Heart right ventricle (tissue), 16 donors: ENCODE measurements at regions not wholly inside any gene's neighbourhood (a gene's known extent, or its start where the extent isn't known, plus 50 kb on each side); places are given as distances from the start of the nearest gene placed in this dataset.

ENCODE experiments used
- ATAC-seq, 8 donors: fragments of 200-7000 bp; cut with Tn5 transposase; one replicate each; pipeline ENCODE4 v1.9.1; 2020; ENCODE audit warnings: mild to moderate bottlenecking in 8 of 8, moderate library complexity in 8 of 8, moderate number of reproducible peaks in 1 of 8
- DNase-seq, 2 donors: peaks; one replicate each; pipeline ENCODE4 v3.0.0-alpha.2; 2020
- H3K27ac ChIP-seq, 10 donors: fragments of 200-600 bp; sonication (generic) in 2 of 10; one replicate each; pipeline versions ENCODE4 v1.5.0 to v1.8.0; 2020 to 2022; ENCODE audit warnings: mild to moderate bottlenecking in 3 of 10
- H3K27me3 ChIP-seq, 7 donors: fragments of 200-600 bp; one replicate each; pipeline ENCODE4 v1.8.0; 2021 to 2022; ENCODE audit warnings: mild to moderate bottlenecking in 2 of 7
- H3K36me3 ChIP-seq, 9 donors: fragments of 200-600 bp; sonication (generic) in 1 of 9; one replicate each; pipeline versions ENCODE4 v1.5.0 to v1.8.0; 2020 to 2022; ENCODE audit warnings: mild to moderate bottlenecking in 2 of 9
- H3K4me1 ChIP-seq, 9 donors: fragments of 200-600 bp; sonication (generic) in 1 of 9; one replicate each; pipeline versions ENCODE4 v1.5.0 to v1.8.0; 2020 to 2022; ENCODE audit warnings: mild to moderate bottlenecking in 4 of 9
- H3K4me3 ChIP-seq, 10 donors: fragments of 200-600 bp; sonication (generic) in 2 of 10; one replicate each; pipeline versions ENCODE4 v1.5.0 to v1.8.0; 2020 to 2022; ENCODE audit warnings: mild to moderate bottlenecking in 7 of 10, moderate library complexity in 2 of 10
- H3K9me3 ChIP-seq, 11 donors: fragments of 200-600 bp in 10 of 11; sonication (generic) in 2 of 11; one replicate each; pipeline versions ENCODE4 v1.5.0 to v1.8.0; 2013 to 2022; ENCODE audit warnings: mild to moderate bottlenecking in 2 of 11, control low read depth in 1 of 11, moderate library complexity in 1 of 11
- WGBS, 2 donors: extraction: QIAGEN DNeasy Blood & Tissue Kit; methylation state at CpG; one replicate each; pipeline ENCODE4 v1.1.7; 2013; ENCODE audit warnings: inconsistent platforms in 1 of 2; 5-methylcytosine and 5-hydroxymethylcytosine counted together
- intact Hi-C, 10 donors: fragments of 100-400 bp; cut with DNase I; formaldehyde crosslinking; loops; one replicate each; pipeline versions ENCODE4 v1.11.1 to v1.14.2; 2022
- TF ChIP-seq, protein P1 (sequence below), 9 donors: fragments of 200-600 bp; sonication (generic) in 2 of 9; IDR thresholded peaks; one replicate each; pipeline versions ENCODE4 v1.5.0 to v1.8.0; 2021 to 2022; ENCODE audit warnings: antibody characterized with exemption in 9 of 9, mild to moderate bottlenecking in 5 of 9, moderate library complexity in 1 of 9
- donor health status: Arrhythmogenic right ventricular cardiomyopathy.
- donor health status: ischemic (EF 13 %, LVEDD 7.1; RV severe dilation, severe dysfunction).
- donor health status: healthy with polysubstance abuse.
- donor health status: DM: no; HTN: yes; CAD: no.
- donor health status: DM: no; HTN: no; CAD: no.
- donor health status: ischemic (EF 25% LVEDD 6.9; RV normal size, moderate dysfunction).
- donor health status: ischemic (EF 25% LVEDD 5.7; RV mildly dilated, moderate dysfunction).
- donor health status: healthy.
- donor health status: DM: yes; HTN: yes; CAD: no.
- donor health status: Ischemic cardiomyopathy.
- donor health status: ischemic (EF 35%, LVEDD 5.7; RV mildly dilated, moderate dysfunction).
- donor health status: nonischemic (EF 11% LVEDD 7.7; RV severe dilation, severe dysfunction).
- donor health status: DM: yes; HTN: yes; CAD: no.
- donor health status: PGD.
- donor health status: ischemic (EF 29% LVEDD 5.4; RV normal size, mild dysfunction).
- donor health status: nonischemic (EF 23%, LVEDD 6.1; RV moderate dilation, normal function).

DNA sequence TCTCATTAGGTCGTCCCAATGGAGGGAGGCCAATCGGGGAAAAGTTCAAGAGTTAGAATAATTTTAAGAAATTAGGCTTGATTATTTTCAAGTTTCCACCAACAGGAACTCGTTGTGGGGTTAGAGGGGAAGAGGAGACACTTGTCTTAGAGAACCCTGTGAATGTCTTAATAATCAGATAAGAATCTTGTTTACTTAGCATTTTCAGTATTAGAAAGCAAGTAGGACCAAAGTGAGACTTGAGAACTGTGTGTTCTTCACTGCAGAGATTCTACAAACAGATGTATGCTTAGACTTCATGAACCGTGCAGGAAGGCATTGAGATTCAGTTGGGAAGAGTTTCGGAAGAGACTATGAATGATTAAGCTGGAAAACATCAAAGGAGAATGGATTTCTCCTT lies 69.0 kb upstream of the HMHB1 start:
- TF ChIP-seq, protein P1, sequence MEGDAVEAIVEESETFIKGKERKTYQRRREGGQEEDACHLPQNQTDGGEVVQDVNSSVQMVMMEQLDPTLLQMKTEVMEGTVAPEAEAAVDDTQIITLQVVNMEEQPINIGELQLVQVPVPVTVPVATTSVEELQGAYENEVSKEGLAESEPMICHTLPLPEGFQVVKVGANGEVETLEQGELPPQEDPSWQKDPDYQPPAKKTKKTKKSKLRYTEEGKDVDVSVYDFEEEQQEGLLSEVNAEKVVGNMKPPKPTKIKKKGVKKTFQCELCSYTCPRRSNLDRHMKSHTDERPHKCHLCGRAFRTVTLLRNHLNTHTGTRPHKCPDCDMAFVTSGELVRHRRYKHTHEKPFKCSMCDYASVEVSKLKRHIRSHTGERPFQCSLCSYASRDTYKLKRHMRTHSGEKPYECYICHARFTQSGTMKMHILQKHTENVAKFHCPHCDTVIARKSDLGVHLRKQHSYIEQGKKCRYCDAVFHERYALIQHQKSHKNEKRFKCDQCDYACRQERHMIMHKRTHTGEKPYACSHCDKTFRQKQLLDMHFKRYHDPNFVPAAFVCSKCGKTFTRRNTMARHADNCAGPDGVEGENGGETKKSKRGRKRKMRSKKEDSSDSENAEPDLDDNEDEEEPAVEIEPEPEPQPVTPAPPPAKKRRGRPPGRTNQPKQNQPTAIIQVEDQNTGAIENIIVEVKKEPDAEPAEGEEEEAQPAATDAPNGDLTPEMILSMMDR (IDR thresholded peaks at IDR 0.05): no peak
- H3K27ac ChIP-seq: no peak overlapping the region
- H3K27me3 ChIP-seq: no peaks in the 10 kb centered on the region
- DNase-seq (no peak), ATAC-seq (no peak)
- no peak overlapping the region for H3K4me3 ChIP-seq
- H3K9me3 ChIP-seq: no peaks in the 10 kb centered on the region
- H3K4me1 ChIP-seq: peaks cover 0 to 8% (median 0%) of the 10 kb centered on the region in 9 donors
- intact Hi-C loops: no loop called here
- WGBS, 2 donors: 89 to 92% methylated on average over 5 of the region's 5 CpGs
- no peaks in the 10 kb centered on the region for H3K36me3 ChIP-seq

DNA sequence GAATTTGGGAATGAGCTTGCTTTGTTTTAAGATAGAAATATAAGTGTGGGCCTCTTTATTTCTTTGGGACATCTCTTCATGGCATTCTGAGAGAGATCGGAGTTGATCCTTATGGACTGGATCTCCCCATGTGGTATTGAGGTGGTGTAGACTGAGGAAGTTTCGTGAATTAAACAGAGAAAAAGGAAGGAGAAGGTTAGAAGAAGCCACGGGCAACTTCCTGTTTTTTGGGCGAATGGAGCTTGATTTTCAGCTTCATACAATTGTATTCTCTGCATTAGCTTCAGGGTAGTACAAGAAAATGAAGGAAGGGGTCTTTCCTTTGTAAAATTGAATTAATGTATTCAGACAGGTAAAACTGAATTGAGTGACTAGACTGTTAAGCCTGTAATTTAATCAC lies 70.5 kb upstream of the HMHB1 start:
- H3K27ac ChIP-seq: no peak overlapping the region
- no peak for ATAC-seq
- H3K36me3 ChIP-seq: no peaks in the 10 kb centered on the region
- H3K27me3 ChIP-seq: no peaks in the 10 kb centered on the region
- no peak for DNase-seq
- no peak overlapping the region for H3K4me3 ChIP-seq
- TF ChIP-seq, protein P1 (IDR thresholded peaks at IDR 0.05): no peak
- intact Hi-C loops: no loop called here
- WGBS, 2 donors: 53 to 78% methylated on average over 4 of the region's 4 CpGs
- peaks cover 0 to 8% (median 0%) of the 10 kb centered on the region in 9 donors for H3K4me1 ChIP-seq
- H3K9me3 ChIP-seq: no peaks in the 10 kb centered on the region

DNA sequence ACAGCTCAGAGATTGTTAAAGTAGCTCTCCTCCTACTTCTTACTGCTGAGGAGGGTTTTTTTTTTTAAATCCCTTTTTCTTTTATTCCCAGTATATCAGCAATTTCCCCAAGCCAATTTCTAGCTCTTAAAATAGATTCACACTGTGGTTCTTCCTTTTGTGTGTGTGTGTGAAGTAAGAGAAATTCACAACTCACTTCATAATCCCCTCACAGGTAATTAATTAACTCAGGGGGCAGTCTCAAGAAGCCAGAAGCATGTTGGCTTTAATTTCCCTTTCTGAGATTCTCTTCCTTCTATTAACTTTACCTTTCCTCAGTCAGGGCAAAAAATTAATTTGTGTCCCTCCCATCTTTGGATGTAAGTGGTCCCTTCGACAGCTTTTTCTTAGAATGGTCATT lies 71.0 kb upstream of the HMHB1 start:
- no peak overlapping the region for H3K4me3 ChIP-seq
- WGBS, 2 donors: 72 to 77% methylated on average over 1 of the region's 1 CpG
- no peaks in the 10 kb centered on the region for H3K36me3 ChIP-seq
- ATAC-seq: no peak
- H3K4me1 ChIP-seq: peaks cover 0 to 8% (median 0%) of the 10 kb centered on the region in 9 donors
- no peaks in the 10 kb centered on the region for H3K27me3 ChIP-seq
- no peak for DNase-seq
- TF ChIP-seq, protein P1 (IDR thresholded peaks at IDR 0.05): no peak
- H3K9me3 ChIP-seq: no peaks in the 10 kb centered on the region
- intact Hi-C loops: no loop called here
- no peak overlapping the region for H3K27ac ChIP-seq

DNA sequence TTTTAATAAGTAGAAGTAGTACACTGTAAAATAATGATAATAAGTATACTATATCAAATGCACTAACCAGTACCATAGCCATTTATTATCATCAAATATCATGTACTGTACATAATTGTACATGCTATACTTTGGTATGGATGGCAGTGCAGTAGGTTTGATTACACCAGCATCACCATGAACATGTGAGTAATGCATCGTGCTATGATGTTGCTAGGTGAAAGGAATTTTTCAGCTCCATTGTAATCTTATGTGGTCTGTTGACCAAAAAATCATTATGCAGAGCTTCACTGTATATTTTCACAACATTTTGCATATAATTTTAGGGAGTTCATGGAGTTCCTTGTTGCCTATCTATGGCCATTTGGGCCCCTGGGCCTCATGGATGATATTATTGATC lies 72.2 kb upstream of the HMHB1 start:
- H3K27ac ChIP-seq: no peak overlapping the region
- intact Hi-C loops: no loop called here
- WGBS, 2 donors: 97 to 100% methylated on average over 1 of the region's 1 CpG
- H3K36me3 ChIP-seq: no peaks in the 10 kb centered on the region
- ATAC-seq (no peak), DNase-seq (no peak)
- no peak overlapping the region for H3K4me3 ChIP-seq
- peaks cover 0 to 8% (median 0%) of the 10 kb centered on the region in 9 donors for H3K4me1 ChIP-seq
- no peaks in the 10 kb centered on the region for H3K9me3 ChIP-seq
- no peaks in the 10 kb centered on the region for H3K27me3 ChIP-seq
- TF ChIP-seq, protein P1 (IDR thresholded peaks at IDR 0.05): no peak
